NB4 (cell line): ENCODE measurements at regions not wholly inside any gene's neighbourhood (a gene's known extent, or its start where the extent isn't known, plus 50 kb on each side); places are given as distances from the start of the nearest gene placed in this dataset.

Source experiments
- CTCF ChIP-seq: IDR thresholded peaks from one replicate; pipeline ENCODE4 v1.5.1; 2012; ENCODE audit warnings: low read depth, low read length
- MYC ChIP-seq: IDR thresholded peaks from 2 replicates; pipeline ENCODE4 v1.6.1; 2011; ENCODE audit warnings: low read depth, low read length
- POLR2A ChIP-seq: IDR thresholded peaks from 2 replicates; pipeline ENCODE4 v1.6.1; 2011; ENCODE audit warnings: mild to moderate bottlenecking; ENCODE audit not compliant: insufficient read length; ENCODE audit errors: extremely low read depth

- TF ChIP-seq MYC: no peak
- TF ChIP-seq CTCF: no peak
- TF ChIP-seq POLR2A: no peak
Observed at GRCh38 chr5:5079876-5080275, 60.3 kb upstream of the ADAMTS16 start.
